ENCODE measurements at regions not wholly inside any gene's neighbourhood (a gene's known extent, or its start where the extent isn't known, plus 50 kb on each side); places are given as distances from the start of the nearest gene placed in this dataset.

DNA sequence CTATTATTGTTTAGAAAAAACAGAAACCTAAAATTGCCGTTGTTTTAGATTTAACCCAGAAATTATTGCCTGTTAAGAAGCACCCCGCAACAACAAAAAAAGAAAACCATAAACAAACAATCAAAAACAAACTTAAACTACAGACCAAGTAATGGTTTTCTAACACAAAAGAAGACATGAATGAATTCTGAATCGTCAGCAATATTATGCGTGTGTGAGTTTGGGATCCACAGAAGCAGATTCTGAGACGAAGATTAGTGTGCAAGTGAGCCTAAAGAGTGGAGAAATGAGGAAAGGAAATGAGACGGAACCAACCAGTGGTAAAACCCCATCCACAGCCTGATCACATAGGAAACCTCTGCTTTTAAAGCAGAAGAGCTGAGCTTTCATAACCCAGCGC lies 1514.9 kb upstream of the PIK3C3 start:
- TF ChIP-seq BHLHE40 (IDR thresholded peaks at IDR 0.05; ENCODE audit: borderline replicate concordance) (no peak), SP1 (IDR thresholded peaks at IDR 0.05) (no peak), NFRKB (IDR thresholded peaks at IDR 0.05) (no peak), ELF4 (IDR thresholded peaks at IDR 0.05) (no peak)
- TF ChIP-seq, protein P1, sequence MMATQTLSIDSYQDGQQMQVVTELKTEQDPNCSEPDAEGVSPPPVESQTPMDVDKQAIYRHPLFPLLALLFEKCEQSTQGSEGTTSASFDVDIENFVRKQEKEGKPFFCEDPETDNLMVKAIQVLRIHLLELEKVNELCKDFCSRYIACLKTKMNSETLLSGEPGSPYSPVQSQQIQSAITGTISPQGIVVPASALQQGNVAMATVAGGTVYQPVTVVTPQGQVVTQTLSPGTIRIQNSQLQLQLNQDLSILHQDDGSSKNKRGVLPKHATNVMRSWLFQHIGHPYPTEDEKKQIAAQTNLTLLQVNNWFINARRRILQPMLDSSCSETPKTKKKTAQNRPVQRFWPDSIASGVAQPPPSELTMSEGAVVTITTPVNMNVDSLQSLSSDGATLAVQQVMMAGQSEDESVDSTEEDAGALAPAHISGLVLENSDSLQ (IDR thresholded peaks at IDR 0.05), result no peak

All from HEK293T (cell line).